Fibroblast of peridontal ligament (primary cell): ENCODE measurements at regions not wholly inside any gene's neighbourhood (a gene's known extent, or its start where the extent isn't known, plus 50 kb on each side); places are given as distances from the start of the nearest gene placed in this dataset.

ENCODE experiments used
- DNase-seq: peaks from one replicate; pipeline ENCODE4 v3.0.0-alpha.2; 2010; ENCODE audit errors: extremely low read depth

- DNase-seq, result peak; percentile 64
These were observed 118.9 kb upstream of the NXT1 start for GRCh38 chr20:23231561-23232218.

GRCh38 chr20:23230766-23231385 lies 119.7 kb upstream of the NXT1 start:
- DNase-seq, result no peak

- DNase-seq, result no peak
These were observed 120.6 kb upstream of the NXT1 start for GRCh38 chr20:23229989-23230388.

- DNase-seq, result peak; percentile 90
These were observed 121.7 kb upstream of the NXT1 start for GRCh38 chr20:23228912-23229311.

- DNase-seq, result no peak
These were observed 122.6 kb upstream of the NXT1 start for GRCh38 chr20:23227976-23228375.

- no peak for DNase-seq
These were observed 123.3 kb upstream of the NXT1 start for GRCh38 chr20:23227274-23227673.

DNA sequence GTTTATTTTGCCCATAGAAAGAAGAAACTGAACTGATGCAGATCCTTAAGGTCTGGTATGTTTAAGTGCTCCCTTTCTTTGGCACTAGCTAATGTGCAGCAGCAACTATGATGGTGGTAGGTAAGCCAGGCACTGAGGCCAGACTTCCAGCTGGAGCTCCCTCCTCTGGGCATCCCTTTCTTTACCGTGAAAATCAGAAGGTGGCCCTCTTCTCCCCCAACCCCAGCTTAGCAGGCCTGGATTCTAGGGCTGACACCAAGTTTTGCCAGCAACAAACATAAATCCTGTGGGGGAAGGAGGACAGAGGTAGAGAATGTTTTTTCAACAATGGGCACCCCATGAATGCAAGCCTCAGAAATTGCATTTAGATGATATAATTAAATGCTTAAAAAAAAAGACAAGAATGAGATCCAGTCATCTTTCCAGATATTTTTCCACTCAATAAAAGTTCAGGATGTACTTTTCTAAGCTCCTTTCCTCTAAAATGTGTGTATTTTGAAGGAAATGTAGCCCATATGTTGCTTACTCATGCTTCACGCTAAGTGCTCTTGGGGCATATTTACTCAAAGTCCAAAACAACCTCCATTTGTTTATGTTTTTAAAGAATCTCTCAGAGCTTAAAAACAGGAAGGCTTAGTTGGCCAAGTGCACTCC lies 123.9 kb upstream of the NXT1 start:
- DNase-seq, result peak; percentile 57

- DNase-seq, result peak; percentile 99
These were observed 125.1 kb upstream of the NXT1 start for GRCh38 chr20:23225407-23226060.

GRCh38 chr20:23224806-23225205 lies 125.8 kb upstream of the NXT1 start:
- no peak for DNase-seq

DNA sequence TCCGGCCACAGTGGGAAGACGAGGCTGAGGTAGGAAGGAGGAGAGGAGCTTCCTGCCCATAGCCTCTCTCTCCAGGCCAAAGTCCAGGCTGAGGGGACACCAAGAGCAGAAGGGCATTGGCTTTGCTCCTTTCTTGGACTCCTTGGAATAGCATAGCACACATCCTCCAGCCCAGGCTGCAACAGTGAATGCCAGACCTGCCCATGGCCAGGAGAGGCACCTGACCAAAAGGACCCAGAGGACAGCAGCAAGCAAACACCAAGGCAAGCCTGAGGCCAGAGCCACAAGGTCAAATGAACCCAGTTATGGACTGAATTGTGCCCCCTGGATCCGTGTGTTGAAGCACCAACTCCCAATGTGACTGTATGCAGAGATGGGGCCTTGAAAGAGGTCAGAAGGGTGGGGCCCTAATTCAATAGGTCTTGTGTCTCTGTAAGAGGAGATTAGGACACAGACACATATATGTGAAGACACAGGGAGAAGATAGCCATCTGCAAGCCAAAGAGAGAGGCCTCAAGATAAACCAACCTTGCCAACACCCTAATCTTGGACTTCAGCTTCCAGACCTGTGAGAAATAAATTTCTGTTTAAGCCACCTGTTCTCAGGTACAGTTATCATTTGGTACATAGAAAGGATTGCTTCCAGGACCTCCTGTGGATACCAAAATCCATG lies 126.5 kb upstream of the NXT1 start:
- DNase-seq, result no peak

GRCh38 chr20:23222531-23223200 lies 127.9 kb upstream of the NXT1 start:
- DNase-seq, result no peak

DNA sequence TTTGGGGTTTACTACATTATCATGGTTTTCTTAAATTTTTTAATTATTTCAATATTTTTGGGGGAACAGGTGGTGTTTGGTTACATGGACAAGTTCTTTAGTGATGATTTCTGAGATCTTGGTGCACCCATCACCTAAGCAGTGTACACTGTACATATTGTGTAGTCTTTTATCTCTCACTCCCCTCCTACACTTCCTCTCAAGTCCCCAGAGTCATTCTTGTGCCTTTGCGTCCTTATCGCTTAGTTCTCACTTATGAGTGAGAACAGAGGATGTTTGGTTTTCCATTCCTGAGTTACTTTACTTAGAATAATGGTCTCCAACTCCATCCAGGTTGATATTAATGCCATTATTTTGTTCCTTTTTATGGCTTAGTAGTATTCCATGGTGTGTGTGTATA lies 130.9 kb upstream of the CD93 start:
- DNase-seq, result no peak

DNA sequence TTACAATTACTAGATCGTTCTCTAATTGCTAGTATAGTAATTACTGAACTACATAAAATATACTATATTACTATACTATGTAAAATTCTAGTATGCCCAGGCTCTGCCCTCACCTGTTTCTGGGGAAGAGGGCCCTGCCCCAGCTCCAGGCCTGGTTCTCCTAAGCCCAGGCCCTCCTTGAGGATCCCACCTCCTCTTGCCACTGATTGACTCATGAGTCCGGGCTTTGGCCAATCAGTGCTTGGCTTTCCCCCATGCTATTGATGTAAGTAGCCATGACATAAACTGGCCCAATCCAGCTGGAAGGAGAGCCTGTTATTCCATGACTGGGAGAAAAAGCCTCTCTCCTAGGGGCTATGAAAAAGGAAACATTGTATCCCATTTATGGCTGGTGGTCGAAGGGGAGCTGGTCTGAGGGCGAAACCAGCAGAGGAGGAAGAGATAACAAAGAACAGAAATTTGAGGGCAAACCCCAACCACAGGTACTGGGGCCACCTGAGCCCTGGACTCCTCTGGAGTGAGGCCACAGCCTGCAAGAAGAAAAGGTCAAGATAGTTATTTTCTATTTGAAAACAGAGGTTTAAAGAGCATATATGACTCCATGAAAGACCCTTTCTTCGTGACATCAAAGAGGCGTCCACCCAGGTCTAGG lies 129.3 kb upstream of the CD93 start:
- DNase-seq, result peak; percentile 42

DNA sequence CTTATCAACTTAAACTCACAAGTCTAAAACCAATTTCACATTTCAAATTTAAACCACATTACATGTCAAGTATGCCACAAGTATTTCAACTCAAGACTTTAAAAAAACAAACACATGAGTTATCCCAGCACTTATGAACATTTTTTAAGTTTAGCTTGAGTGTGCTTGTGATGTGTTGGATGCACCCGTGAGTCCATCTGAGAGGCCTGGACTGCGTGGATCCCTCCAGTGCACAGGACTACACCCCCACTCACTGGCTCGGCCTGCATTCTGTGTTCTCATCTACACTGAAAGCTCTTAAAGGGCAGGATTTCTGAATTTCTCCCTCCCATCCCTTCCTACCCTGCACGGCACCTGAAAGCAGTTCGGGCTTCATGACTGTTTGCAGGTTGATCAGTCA lies 128.8 kb upstream of the CD93 start:
- peak; percentile 93 for DNase-seq

DNA sequence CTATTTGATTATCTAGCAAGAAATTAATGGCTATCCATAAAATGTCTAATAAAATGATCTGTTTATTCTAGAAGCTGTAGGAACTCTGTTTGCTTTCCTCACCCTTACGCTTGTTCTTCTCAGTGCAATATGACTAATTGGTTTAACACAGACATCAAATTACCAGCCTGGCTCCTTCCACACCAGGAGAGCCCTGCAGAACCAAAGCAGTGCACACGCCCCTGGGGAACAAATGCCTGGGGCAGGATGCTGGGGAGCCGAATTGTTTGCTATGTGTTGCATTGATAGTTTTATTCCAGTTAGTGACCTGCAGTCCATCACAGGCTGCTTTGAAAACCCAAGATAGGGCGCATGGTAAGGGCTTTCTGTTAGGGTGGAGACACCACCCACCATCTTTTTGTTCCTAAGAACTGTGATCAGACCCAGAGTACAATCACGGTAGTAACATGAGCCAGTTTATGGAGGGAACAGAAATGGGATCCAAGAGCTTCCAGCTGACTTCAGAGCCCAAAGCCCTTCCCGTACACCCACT lies 126.4 kb upstream of the CD93 start:
- no peak for DNase-seq

DNA sequence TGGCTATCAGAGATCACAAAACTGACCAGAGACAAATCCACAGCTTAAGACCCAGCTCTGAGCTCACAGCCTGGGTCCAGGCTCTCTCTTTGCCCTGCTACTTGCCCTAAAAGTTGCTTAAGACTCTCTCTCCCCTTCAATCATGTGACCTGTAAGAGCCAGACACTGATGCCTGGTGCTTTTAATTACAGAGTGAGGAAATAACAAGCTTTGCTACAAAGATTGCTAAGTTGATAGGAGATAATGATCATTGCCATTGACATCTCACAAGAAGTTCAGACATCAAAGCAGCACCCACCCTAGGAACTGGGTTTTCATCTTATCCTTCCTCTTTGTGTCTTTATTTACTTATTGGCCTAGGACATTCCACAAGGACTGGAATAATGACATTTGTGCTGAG lies 125.9 kb upstream of the CD93 start:
- no peak for DNase-seq

DNA sequence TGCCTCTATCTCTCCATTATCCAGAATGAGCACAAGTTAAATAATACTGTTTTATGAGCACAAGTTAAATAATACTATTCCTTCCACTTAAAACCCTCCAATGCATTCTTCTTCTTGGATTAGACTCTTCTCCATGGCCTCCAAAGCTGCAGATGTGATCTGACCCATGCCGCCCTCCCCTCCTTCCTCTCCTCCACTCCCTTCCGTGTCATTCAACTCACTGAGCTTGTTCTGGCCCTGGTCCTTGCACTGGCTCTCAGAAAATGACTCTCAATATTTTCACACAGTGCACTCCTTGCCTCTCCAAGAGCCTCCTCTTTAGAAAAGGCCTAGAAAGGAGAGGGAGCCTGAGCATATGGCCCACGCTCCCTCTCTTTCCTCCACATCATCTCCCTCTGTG lies 125.0 kb upstream of the CD93 start:
- no peak for DNase-seq

DNA sequence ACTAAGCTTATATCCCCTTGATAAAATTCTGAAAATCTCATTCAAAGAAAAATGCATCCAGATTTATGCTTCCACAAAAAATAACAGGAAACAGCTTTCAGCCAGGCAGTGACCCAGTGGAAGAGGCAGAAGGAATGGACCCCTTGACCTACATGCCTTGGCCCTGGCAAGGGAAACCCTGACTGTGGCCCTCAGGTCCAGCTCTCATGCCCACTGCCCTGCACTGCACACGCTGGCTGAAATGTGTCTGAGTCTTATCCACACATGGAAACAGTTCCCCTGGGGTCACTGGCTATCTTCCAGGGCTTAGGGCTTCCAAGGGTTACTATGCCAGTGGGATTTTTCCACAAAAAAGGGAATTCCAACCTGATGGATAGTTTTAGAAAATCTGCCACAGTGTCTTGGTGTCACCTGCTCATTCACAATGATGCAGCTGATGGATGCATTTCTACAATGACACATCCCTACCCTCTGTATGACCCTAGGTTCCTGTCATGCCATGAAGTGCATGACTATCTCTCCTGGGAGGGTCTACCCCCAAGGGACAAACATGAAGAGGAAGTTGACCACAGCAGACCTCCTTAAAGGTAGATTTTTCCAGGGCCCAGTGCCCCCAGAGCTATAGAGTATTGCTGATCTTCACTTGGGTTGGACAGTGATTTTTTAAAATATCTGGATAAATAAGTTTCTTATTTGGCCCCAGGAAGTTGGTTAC lies 121.9 kb upstream of the CD93 start:
- no peak for DNase-seq

GRCh38 chr20:23206995-23207394 lies 120.9 kb upstream of the CD93 start:
- DNase-seq, result no peak

DNA sequence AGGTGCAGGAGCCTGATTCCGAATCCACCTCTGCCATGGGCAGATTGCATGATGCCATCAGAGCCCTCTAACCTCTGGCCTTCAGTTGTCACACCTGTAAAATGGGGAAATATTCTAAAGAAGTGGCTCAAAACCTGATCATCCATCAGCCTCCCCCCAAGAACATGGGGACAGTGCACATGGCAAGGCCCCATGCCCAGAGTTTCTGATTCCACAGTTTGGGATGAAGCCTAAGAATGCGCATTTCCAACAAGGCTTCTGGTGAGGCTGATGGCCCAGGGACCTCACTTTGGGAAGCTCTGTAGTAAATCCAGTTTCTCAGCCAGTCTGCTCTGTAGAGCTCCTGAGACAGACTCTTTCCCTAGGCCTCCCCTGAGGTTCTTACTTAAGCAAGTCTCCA lies 119.9 kb upstream of the CD93 start:
- no peak for DNase-seq
